HEK293 (cell line): ENCODE measurements at regions not wholly inside any gene's neighbourhood (a gene's known extent, or its start where the extent isn't known, plus 50 kb on each side); places are given as distances from the start of the nearest gene placed in this dataset.

ENCODE experiments used
- CTCF ChIA-PET: fragments of 350-600 bp; formaldehyde crosslinking; extraction: SDS; loops from one replicate; lab custom pipeline; 2021; ENCODE audit warnings: antibody characterized with exemption; lab: Yijun Ruan, JAX
- POLR2A ChIA-PET: fragments of 300-600 bp; formaldehyde crosslinking; extraction: SDS; loops from one replicate; lab custom pipeline; 2020; ENCODE audit warnings: antibody characterized with exemption, inconsistent platforms; lab: Yijun Ruan, JAX
- H3K27ac ChIP-seq: fragments of 200-500 bp; sonication (Bioruptor generic); 2 replicates; pipeline ENCODE4 v1.5.1; 2014; ENCODE audit warnings: low read depth, low read length, control low read depth, inconsistent platforms; ENCODE audit errors: extremely low read depth
- H3K36me3 ChIP-seq, 2 experiments: fragments of 200-500 bp in 1 of 2; sonication (Bioruptor generic) in 1 of 2; 1 replicate in 1 of 2; 2 replicates in 1 of 2; pipeline ENCODE4 v1.5.1; 2014 to 2017; ENCODE audit warnings: inconsistent platforms in 2 of 2, low read length in 2 of 2; ENCODE audit not compliant: control insufficient read depth in 2 of 2, insufficient read depth in 1 of 2
- H3K4me1 ChIP-seq: fragments of 200-500 bp; sonication (Bioruptor generic); 2 replicates; pipeline ENCODE4 v1.5.1; 2014; ENCODE audit warnings: mild to moderate bottlenecking, low read length, inconsistent platforms; ENCODE audit not compliant: control insufficient read depth, insufficient read depth
- H3K4me3 ChIP-seq: 2 replicates; pipeline ENCODE4 v1.5.1; 2011; ENCODE audit warnings: low read depth, mild to moderate bottlenecking, control low read depth, low read length, moderate library complexity
- H3K9me3 ChIP-seq: fragments of 200-500 bp; sonication (Bioruptor generic); 2 replicates; pipeline ENCODE4 v1.5.1; 2014; ENCODE audit warnings: low read depth, low read length, inconsistent platforms; ENCODE audit not compliant: control insufficient read depth, insufficient read depth
- HOXA7 ChIP-seq: sonication (generic); formaldehyde crosslinking; IDR thresholded peaks from 2 replicates; pipeline ENCODE4 v1.8.1; 2022; ENCODE audit warnings: missing genetic modification reagents, borderline replicate concordance
- KLF7 ChIP-seq: fragments of 450-650 bp; formaldehyde crosslinking; IDR thresholded peaks from 2 replicates; pipeline ENCODE4 v1.5.1; 2016; ENCODE audit warnings: missing biosample characterization, missing genetic modification characterization, borderline replicate concordance
- KLF9 ChIP-seq: fragments of 450-650 bp; formaldehyde crosslinking; IDR thresholded peaks from 2 replicates; pipeline ENCODE4 v1.5.1; 2016; ENCODE audit warnings: missing biosample characterization, missing genetic modification characterization, low read depth
- PRDM1 ChIP-seq: fragments of 450-650 bp; formaldehyde crosslinking; IDR thresholded peaks from 2 replicates; pipeline ENCODE4; 2016; ENCODE audit warnings: missing biosample characterization, missing genetic modification characterization
- SP3 ChIP-seq: fragments of 450-650 bp; formaldehyde crosslinking; IDR thresholded peaks from 2 replicates; pipeline ENCODE4 v1.5.1; 2016; ENCODE audit warnings: missing biosample characterization, missing genetic modification characterization
- ZFP37 ChIP-seq: fragments of 450-650 bp; formaldehyde crosslinking; IDR thresholded peaks from 2 replicates; pipeline ENCODE4 v1.5.1; 2016; ENCODE audit warnings: missing biosample characterization, missing genetic modification characterization
- ZFP41 ChIP-seq: fragments of 450-650 bp; formaldehyde crosslinking; IDR thresholded peaks from 2 replicates; pipeline ENCODE4 v1.5.1; 2016; ENCODE audit warnings: missing biosample characterization, missing genetic modification characterization, borderline replicate concordance
- ZIC2 ChIP-seq: fragments of 450-650 bp; formaldehyde crosslinking; IDR thresholded peaks from 2 replicates; pipeline ENCODE4 v1.5.1; 2016; ENCODE audit warnings: missing biosample characterization, missing genetic modification characterization
- ZNF174 ChIP-seq: fragments of 450-650 bp; formaldehyde crosslinking; IDR thresholded peaks from 2 replicates; pipeline ENCODE4 v1.5.0; 2017; ENCODE audit warnings: missing biosample characterization, mild to moderate bottlenecking, missing genetic modification characterization
- ZNF202 ChIP-seq: fragments of 450-650 bp; formaldehyde crosslinking; IDR thresholded peaks from 2 replicates; pipeline ENCODE4 v1.5.1; 2016; ENCODE audit warnings: missing biosample characterization, missing genetic modification characterization, borderline replicate concordance
- ZNF23 ChIP-seq: fragments of 450-650 bp; formaldehyde crosslinking; IDR thresholded peaks from 2 replicates; pipeline ENCODE4 v1.5.1; 2016; ENCODE audit warnings: missing biosample characterization, missing genetic modification characterization, borderline replicate concordance
- ZNF26 ChIP-seq: fragments of 450-650 bp; formaldehyde crosslinking; IDR thresholded peaks from 2 replicates; pipeline ENCODE4 v1.5.1; 2016; ENCODE audit warnings: missing biosample characterization, missing genetic modification characterization
- ZNF518A ChIP-seq: fragments of 450-650 bp; formaldehyde crosslinking; conservative IDR thresholded peaks from 2 replicates; pipeline ENCODE4 v1.5.1; 2016; ENCODE audit warnings: low read depth, missing biosample characterization, missing genetic modification characterization
- ZNF530 ChIP-seq: fragments of 450-650 bp; formaldehyde crosslinking; IDR thresholded peaks from 2 replicates; pipeline ENCODE4 v1.5.1; 2016; ENCODE audit warnings: low read depth, missing biosample characterization, missing genetic modification characterization
- ZNF544 ChIP-seq: fragments of 450-650 bp; formaldehyde crosslinking; IDR thresholded peaks from 2 replicates; pipeline ENCODE4 v1.5.0; 2017; ENCODE audit warnings: missing biosample characterization, missing genetic modification characterization
- ZNF561 ChIP-seq: fragments of 450-650 bp; IDR thresholded peaks from 2 replicates; pipeline ENCODE4 v1.5.1; 2018; ENCODE audit warnings: missing biosample characterization, missing genetic modification characterization, borderline replicate concordance
- ZNF654 ChIP-seq: fragments of 450-650 bp; formaldehyde crosslinking; IDR thresholded peaks from 2 replicates; pipeline ENCODE4 v1.5.1; 2016; ENCODE audit warnings: low read depth, missing biosample characterization, missing genetic modification characterization
- ZNF664 ChIP-seq: fragments of 450-650 bp; formaldehyde crosslinking; IDR thresholded peaks from 2 replicates; pipeline ENCODE4 v1.5.1; 2016; ENCODE audit warnings: missing biosample characterization, missing genetic modification characterization
- ZNF692 ChIP-seq: fragments of 450-650 bp; formaldehyde crosslinking; IDR thresholded peaks from 2 replicates; pipeline ENCODE4 v1.5.1; 2016; ENCODE audit warnings: missing biosample characterization, missing genetic modification characterization
- ZNF776 ChIP-seq: fragments of 450-650 bp; formaldehyde crosslinking; IDR thresholded peaks from 2 replicates; pipeline ENCODE4 v1.5.0; 2017; ENCODE audit warnings: missing biosample characterization, missing genetic modification characterization, borderline replicate concordance

GRCh38 chr6:141351721-141352120 lies 781.0 kb upstream of the GJE1 start:
- Histone ChIP-seq H3K9me3 (no peaks in the 10 kb centered on the region), H3K27ac (no peak overlapping the region), H3K36me3 (no peaks in the 10 kb centered on the region), H3K4me1 (no peaks in the 10 kb centered on the region), H3K4me3 (no peak overlapping the region)
- TF ChIP-seq PRDM1 = peak; percentile 90
- no peak for TF ChIP-seq ZNF544 (tag by site-specific recombination)
- no peak for TF ChIP-seq ZNF561 (tag by site-specific recombination)
- no peak for TF ChIP-seq ZNF26 (tag by site-specific recombination)
- ChIA-PET CTCF (no interaction called here), POLR2A (no interaction called here)

GRCh38 chr6:141349710-141350109 lies 783.0 kb upstream of the GJE1 start:
- H3K36me3 ChIP-seq = no peaks in the 10 kb centered on the region
- H3K4me3 ChIP-seq = no peak overlapping the region
- H3K27ac ChIP-seq = no peak overlapping the region
- H3K4me1 ChIP-seq = no peaks in the 10 kb centered on the region
- CTCF ChIA-PET = no interaction called here
- TF ChIP-seq ZNF664 (tag by site-specific recombination) (no peak), HOXA7 (CRISPR knock-in tag) (no peak), ZNF692 (tag by site-specific recombination) (no peak), ZNF202 (tag by site-specific recombination) (no peak), ZNF544 (tag by site-specific recombination) (no peak), ZNF518A (no peak), ZFP41 (tag by site-specific recombination) (no peak), ZNF530 (tag by site-specific recombination) (no peak), ZNF776 (tag by site-specific recombination) (no peak), SP3 (tag by site-specific recombination) (no peak), ZNF174 (tag by site-specific recombination) (no peak), ZFP37 (tag by site-specific recombination) (no peak), KLF7 (no peak), ZNF654 (tag by site-specific recombination) (no peak), ZNF23 (tag by site-specific recombination) (no peak), ZIC2 (tag by site-specific recombination) (no peak), KLF9 (no peak)
- TF ChIP-seq, all 188 proteins: peak for 0
- POLR2A ChIA-PET = no interaction called here
- no peaks in the 10 kb centered on the region for H3K9me3 ChIP-seq
